H1 (cell line): ENCODE measurements at regions not wholly inside any gene's neighbourhood (a gene's known extent, or its start where the extent isn't known, plus 50 kb on each side); places are given as distances from the start of the nearest gene placed in this dataset.

Experiments
- CTCF ChIA-PET: fragments of 300-600 bp; sonication (Branson Sonifier 250); formaldehyde crosslinking; loops from one replicate; lab custom pipeline; 2021; ENCODE audit not compliant: partially characterized antibody; lab: Charles Lee
- POLR2A ChIA-PET: fragments of 300-600 bp; sonication (Branson Sonifier 250); formaldehyde crosslinking; loops from one replicate; lab custom pipeline; 2021; ENCODE audit warnings: inconsistent platforms; ENCODE audit not compliant: partially characterized antibody; lab: Charles Lee
- DNase-seq, 2 experiments: peaks; one replicate each; pipeline versions ENCODE4 v3.0.0 to v3.0.0-alpha.2; 2010 to 2022; ENCODE audit warnings: low spot score in 2 of 2, low read depth in 1 of 2, mixed read lengths in 1 of 2
- FAIRE-seq: peaks from 2 replicates; lab custom pipeline; 2011; peaks lifted over from hg19 to GRCh38; lab: Jason Lieb, UNC
- H2AFZ ChIP-seq: 2 replicates; pipeline ENCODE4 v1.8.1; 2012; ENCODE audit warnings: low read length, inconsistent platforms
- H2AK5ac ChIP-seq: 2 replicates; pipeline ENCODE4 v1.6.1; 2013; ENCODE audit warnings: low read depth, low read length
- H2BK120ac ChIP-seq: replicated peaks from 2 replicates; pipeline ENCODE3; 2013; ENCODE audit warnings: low read depth, low read length, inconsistent platforms
- H2BK12ac ChIP-seq: 2 replicates; pipeline ENCODE4 v1.6.1; 2013; ENCODE audit warnings: low read depth, low read length
- H2BK15ac ChIP-seq: 2 replicates; pipeline ENCODE4 v1.6.1; 2013; ENCODE audit warnings: low read length
- H2BK20ac ChIP-seq: 2 replicates; pipeline ENCODE4 v1.6.1; 2013; ENCODE audit warnings: low read length
- H2BK5ac ChIP-seq: 2 replicates; pipeline ENCODE4 v1.6.1; 2013; ENCODE audit warnings: low read depth, low read length
- H3K14ac ChIP-seq: 2 replicates; pipeline ENCODE4 v1.6.1; 2013; ENCODE audit warnings: inconsistent platforms; ENCODE audit not compliant: insufficient read length
- H3K18ac ChIP-seq: 2 replicates; pipeline ENCODE4 v1.6.1; 2013; ENCODE audit warnings: low read length; ENCODE audit errors: extremely low read depth
- H3K23ac ChIP-seq: 2 replicates; pipeline ENCODE4 v1.6.1; 2013; ENCODE audit warnings: inconsistent platforms; ENCODE audit not compliant: insufficient read length
- H3K23me2 ChIP-seq: 2 replicates; pipeline ENCODE4 v1.6.1; 2013; ENCODE audit warnings: low read depth, low read length
- H3K27ac ChIP-seq: 2 replicates; pipeline ENCODE4 v1.6.1; 2011; ENCODE audit warnings: low read depth, low read length, inconsistent platforms
- H3K27me3 ChIP-seq, 4 experiments: replicated peaks in 1 of 4; 1 replicate in 1 of 4; 2 replicates in 3 of 4; pipeline versions ENCODE4 v1.6.1 to v1.8.1; 2011 to 2013; ENCODE audit warnings: low read length in 3 of 4, mild to moderate bottlenecking in 3 of 4, inconsistent platforms in 2 of 4, mixed read lengths in 2 of 4, moderate library complexity in 1 of 4; ENCODE audit not compliant: control insufficient read depth in 3 of 4, insufficient read depth in 3 of 4; ENCODE audit errors: extremely low read depth in 1 of 4
- H3K36me3 ChIP-seq, 4 experiments: 2 replicates each; pipeline versions ENCODE4 v1.6.1 to v1.8.1; 2011 to 2013; ENCODE audit warnings: mild to moderate bottlenecking in 4 of 4, low read length in 3 of 4, moderate library complexity in 2 of 4, control low read depth in 1 of 4, inconsistent platforms in 1 of 4; ENCODE audit not compliant: insufficient read depth in 4 of 4, control insufficient read depth in 2 of 4
- H3K4ac ChIP-seq: replicated peaks from 2 replicates; pipeline ENCODE3; 2013; ENCODE audit warnings: low read length, low read depth, mixed read lengths, inconsistent platforms; ENCODE audit not compliant: insufficient read length
- H3K4me1 ChIP-seq, 4 experiments: replicated peaks in 1 of 4; 1 replicate in 1 of 4; 2 replicates in 3 of 4; pipeline versions ENCODE4 v1.6.1 to v1.8.1; 2011 to 2013; ENCODE audit warnings: low read length in 3 of 4, inconsistent platforms in 2 of 4, mixed read lengths in 1 of 4; ENCODE audit not compliant: insufficient read depth in 4 of 4, control insufficient read depth in 3 of 4
- H3K4me2 ChIP-seq, 2 experiments: 2 replicates each; pipeline versions ENCODE4 v1.6.1 to v1.8.1; 2011 to 2013; ENCODE audit warnings: low read depth in 2 of 2, low read length in 2 of 2, control low read depth in 1 of 2, inconsistent platforms in 1 of 2, mild to moderate bottlenecking in 1 of 2; ENCODE audit not compliant: insufficient read depth in 1 of 2
- H3K4me3 ChIP-seq, 4 experiments: fragments of 200-600, 300-600 bp in 1 of 4; sonication (generic), shearing (Covaris generic), sonication (Bioruptor Twin) in 1 of 4; 2 replicates each; pipeline versions ENCODE4 v1.5.1 to v1.8.1; 2011 to 2016; ENCODE audit warnings: low read length in 4 of 4, low read depth in 3 of 4, control low read depth in 2 of 4, inconsistent platforms in 2 of 4, mild to moderate bottlenecking in 2 of 4, mixed read lengths in 1 of 4, moderate library complexity in 1 of 4; ENCODE audit not compliant: insufficient read depth in 2 of 4; ENCODE audit errors: extremely low read depth in 1 of 4
- H3K56ac ChIP-seq: replicated peaks from 2 replicates; pipeline ENCODE3; 2013; ENCODE audit warnings: low read depth, mild to moderate bottlenecking, mixed read lengths, low read length, inconsistent platforms; ENCODE audit not compliant: insufficient read length
- H3K79me1 ChIP-seq: 2 replicates; pipeline ENCODE4 v1.6.1; 2013; ENCODE audit warnings: low read depth, low read length, control low read depth
- H3K79me2 ChIP-seq, 2 experiments: 2 replicates each; pipeline versions ENCODE4 v1.6.1 to v1.8.1; 2012 to 2013; ENCODE audit warnings: low read length in 2 of 2, mild to moderate bottlenecking in 2 of 2, inconsistent platforms in 1 of 2; ENCODE audit not compliant: insufficient read depth in 2 of 2, control insufficient read depth in 1 of 2
- H3K9ac ChIP-seq, 4 experiments: replicated peaks in 1 of 4; 1 replicate in 1 of 4; 2 replicates in 3 of 4; pipeline versions ENCODE4 v1.6.1 to v1.8.1; 2011 to 2013; ENCODE audit warnings: low read depth in 3 of 4, low read length in 3 of 4, control low read depth in 2 of 4, mild to moderate bottlenecking in 2 of 4, moderate library complexity in 2 of 4, inconsistent platforms in 1 of 4; ENCODE audit errors: extremely low read depth in 1 of 4
- H3K9me3 ChIP-seq, 2 experiments: 2 replicates each; pipeline versions ENCODE4 v1.6.1 to v1.8.1; 2012 to 2013; ENCODE audit warnings: mild to moderate bottlenecking in 2 of 2, moderate library complexity in 2 of 2, control low read depth in 1 of 2, inconsistent platforms in 1 of 2, low read depth in 1 of 2, low read length in 1 of 2, mixed read lengths in 1 of 2; ENCODE audit not compliant: insufficient read depth in 2 of 2
- H4K20me1 ChIP-seq, 2 experiments: replicated peaks in 1 of 2; 2 replicates each; pipeline versions ENCODE3 to v1.8.1; 2011 to 2013; ENCODE audit warnings: inconsistent platforms in 2 of 2, low read length in 2 of 2, mild to moderate bottlenecking in 1 of 2; ENCODE audit not compliant: insufficient read depth in 2 of 2, control insufficient read depth in 1 of 2
- H4K5ac ChIP-seq: 2 replicates; pipeline ENCODE4 v1.6.1; 2013; ENCODE audit warnings: low read length, low read depth, mixed read lengths, inconsistent platforms; ENCODE audit not compliant: insufficient read length
- H4K8ac ChIP-seq: 2 replicates; pipeline ENCODE4 v1.8.0; 2013; ENCODE audit warnings: mild to moderate bottlenecking, moderate library complexity, low read length, inconsistent platforms; ENCODE audit not compliant: insufficient read depth; ENCODE audit errors: extremely low read depth
- H4K91ac ChIP-seq: replicated peaks from 2 replicates; pipeline ENCODE3; 2013; ENCODE audit warnings: low read length, mixed read lengths, inconsistent platforms; ENCODE audit not compliant: insufficient read length
- SIN3A ChIP-seq, 2 experiments: IDR thresholded peaks in 1 of 2; conservative IDR thresholded peaks in 1 of 2; 2 replicates each; pipeline ENCODE4 v1.6.1; 2011 to 2012; ENCODE audit warnings: low read length in 2 of 2, improper control_type of control experiment in 1 of 2, low read depth in 1 of 2, mild to moderate bottlenecking in 1 of 2
- WGBS, 2 experiments: shearing (Covaris generic) in 1 of 2; methylation state at CpG; one replicate each; pipeline versions ENCODE4 v1.1.6 to v1.1.7; 2013 to 2015; ENCODE audit warnings: low lambda C conversion rate in 2 of 2, mixed read lengths in 2 of 2, inconsistent platforms in 1 of 2, low coverage in 1 of 2, missing lambda C conversion rate in 1 of 2; ENCODE audit not compliant: insufficient replicate concordance in 2 of 2, insufficient coverage in 1 of 2, insufficient read length in 1 of 2; ENCODE audit errors: extremely low coverage in 1 of 2, missing lambda C conversion rate in 1 of 2; 5-methylcytosine and 5-hydroxymethylcytosine counted together

DNA sequence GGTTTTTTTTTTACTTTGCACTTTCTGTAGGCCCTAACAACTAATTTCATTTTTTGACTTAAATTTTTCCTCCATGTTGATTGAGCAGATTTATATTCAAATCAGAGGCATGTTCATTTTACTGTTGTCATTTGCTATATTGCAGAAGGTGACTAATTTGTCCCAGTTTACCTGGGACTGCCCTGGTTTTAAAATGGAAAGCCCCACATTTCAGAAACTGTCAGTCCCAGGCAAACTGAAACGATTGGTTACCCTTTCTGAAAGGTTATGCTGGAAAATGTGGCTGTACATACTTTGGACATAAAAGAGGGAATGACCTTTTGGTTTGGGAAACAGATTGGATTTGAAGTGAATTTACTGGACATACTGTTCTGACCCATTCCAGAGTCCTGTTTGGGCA is 160.0 kb downstream of the SPCS3 start:
- Histone ChIP-seq H3K79me2 (no peaks in the 10 kb centered on the region), H4K5ac (no peak overlapping the region), H3K9ac (no peak overlapping the region), H3K36me3 (no peaks in the 10 kb centered on the region), H3K9me3 (peaks cover 0 to 8% of the 10 kb centered on the region in 2 experiments; a peak in 1 of 4 replicates), H3K27me3 (no peaks in the 10 kb centered on the region), H2BK20ac (no peak overlapping the region), H2AFZ (no peak overlapping the region), H3K79me1 (no peaks in the 10 kb centered on the region), H3K4me2 (no peak overlapping the region), H4K20me1 (no peaks in the 10 kb centered on the region), H2AK5ac (no peak overlapping the region), H3K18ac (no peak overlapping the region), H3K4me1 (peaks cover 0 to 6% (median 2%) of the 10 kb centered on the region in 4 experiments; a peak in 3 of 7 replicates), H3K14ac (no peak overlapping the region), H3K27ac (no peak overlapping the region), H2BK120ac (no peak overlapping the region), H3K56ac (no peak overlapping the region), H2BK5ac (no peak overlapping the region), H3K4me3 (no peak overlapping the region), H2BK15ac (no peak overlapping the region), H3K4ac (no peak overlapping the region), H2BK12ac (no peak overlapping the region), H3K23ac (no peak overlapping the region), H3K23me2 (no peaks in the 10 kb centered on the region), H4K91ac (no peak overlapping the region), H4K8ac (no peak overlapping the region)
- ChIA-PET CTCF (no interaction called here), POLR2A (no interaction called here)
- DNase-seq (no peak), FAIRE-seq (no peak)
- WGBS, 2 experiments: 78% methylated on average over 1 of the region's 1 CpG; no CpG with 5 or more reads in 1 of the 2 experiments
- TF ChIP-seq SIN3A (conservative IDR thresholded peaks at IDR 0.05 in 1 of 2, IDR thresholded peaks at IDR 0.05 in 1 of 2; ENCODE audit: low read depth in 1 of 2, low read length in 2 of 2): no peak
